DOHH2 (cell line): ENCODE measurements at regions not wholly inside any gene's neighbourhood (a gene's known extent, or its start where the extent isn't known, plus 50 kb on each side); places are given as distances from the start of the nearest gene placed in this dataset.

Experiments
- H3F3A ChIP-seq: fragments of 200-600 bp; sonication (generic), shearing (Covaris generic); 2 replicates; pipeline ENCODE4 v1.6.0; 2016; ENCODE audit warnings: antibody characterized with exemption, mild to moderate bottlenecking; ENCODE audit not compliant: control insufficient read depth, insufficient read depth
- H3K27ac ChIP-seq: fragments of 200-600 bp; sonication (generic); 2 replicates; pipeline ENCODE4 v1.5.1; 2014; ENCODE audit warnings: low read depth, mild to moderate bottlenecking, low read length, moderate library complexity
- H3K27me3 ChIP-seq: fragments of 200-600 bp; sonication (generic); 2 replicates; pipeline ENCODE4 v1.6.1; 2014; ENCODE audit warnings: mild to moderate bottlenecking, low read length, mixed read lengths; ENCODE audit not compliant: control insufficient read depth
- H3K36me3 ChIP-seq: fragments of 200-600 bp; sonication (generic); 2 replicates; pipeline ENCODE4 v1.6.1; 2014; ENCODE audit warnings: mild to moderate bottlenecking, low read length, moderate library complexity, mixed read lengths; ENCODE audit not compliant: control insufficient read depth
- H3K4me1 ChIP-seq: fragments of 200-600 bp; sonication (generic); 2 replicates; pipeline ENCODE4 v1.6.1; 2014; ENCODE audit warnings: mild to moderate bottlenecking, low read length, mixed read lengths; ENCODE audit not compliant: control insufficient read depth
- H3K4me2 ChIP-seq: fragments of 200-600 bp; sonication (generic); 2 replicates; pipeline ENCODE4 v1.6.0; 2014; ENCODE audit warnings: mild to moderate bottlenecking, low read length, moderate library complexity
- H3K4me3 ChIP-seq: fragments of 200-600 bp; sonication (generic); 2 replicates; pipeline ENCODE4 v1.5.1; 2014; ENCODE audit warnings: mild to moderate bottlenecking, low read length, mixed read lengths
- H3K79me2 ChIP-seq: fragments of 200-600 bp; sonication (generic); 2 replicates; pipeline ENCODE4 v1.6.1; 2014; ENCODE audit warnings: mild to moderate bottlenecking, low read length, mixed read lengths; ENCODE audit not compliant: control insufficient read depth
- H3K9me2 ChIP-seq: fragments of 200-600 bp; sonication (generic); replicated peaks from 2 replicates; pipeline ENCODE4 v1.6.1; 2014; ENCODE audit warnings: mild to moderate bottlenecking, low read length, mixed read lengths; ENCODE audit not compliant: control insufficient read depth
- H3K9me3 ChIP-seq: fragments of 200-600 bp; sonication (generic); 2 replicates; pipeline ENCODE4 v1.6.1; 2014; ENCODE audit warnings: antibody characterized with exemption, low read length, mixed read lengths; ENCODE audit not compliant: control insufficient read depth, insufficient read depth
- H4K20me1 ChIP-seq: fragments of 200-600 bp; sonication (generic); 2 replicates; pipeline ENCODE4 v1.6.0; 2014; ENCODE audit warnings: low read depth, mild to moderate bottlenecking, antibody characterized with exemption, low read length, moderate library complexity; ENCODE audit not compliant: control insufficient read depth, insufficient read depth
- EZH2phosphoT487 ChIP-seq: fragments of 200-600 bp; sonication (generic); IDR thresholded peaks from 2 replicates; pipeline ENCODE4 v1.6.1; 2017; ENCODE audit warnings: borderline replicate concordance, mild to moderate bottlenecking, antibody characterized with exemption, low read length, moderate library complexity, mixed read lengths
- TF ChIP-seq, protein P1 (sequence below): fragments of 200-600 bp; sonication (generic); IDR thresholded peaks from one replicate; pipeline ENCODE4 v1.5.1; 2014; ENCODE audit warnings: antibody characterized with exemption, mild to moderate bottlenecking, low read depth, low read length; ENCODE audit not compliant: poor library complexity, severe bottlenecking

DNA sequence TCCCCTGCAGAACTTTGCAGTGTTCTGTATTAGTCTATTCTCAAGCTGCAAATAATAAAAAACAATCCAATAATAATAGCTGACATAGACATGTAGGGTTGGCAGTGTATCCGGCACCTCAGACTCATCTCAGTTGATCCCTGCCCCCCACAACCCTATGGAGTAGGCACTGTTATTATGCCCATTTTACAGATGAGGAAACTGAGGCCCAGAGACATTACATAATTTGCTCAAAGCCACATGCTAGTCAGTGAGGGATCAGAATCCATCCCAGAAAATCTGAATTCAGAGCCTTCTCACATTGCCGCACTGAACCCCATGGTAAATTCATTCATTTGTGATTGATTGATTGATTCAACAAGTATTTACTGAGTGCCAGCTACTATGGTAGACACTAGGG, 226.6 kb upstream of the PWP1 start:
- Histone ChIP-seq H4K20me1 (no peaks in the 10 kb centered on the region), H3K4me3 (no peak overlapping the region), H3K27me3 (no peaks in the 10 kb centered on the region)

DNA sequence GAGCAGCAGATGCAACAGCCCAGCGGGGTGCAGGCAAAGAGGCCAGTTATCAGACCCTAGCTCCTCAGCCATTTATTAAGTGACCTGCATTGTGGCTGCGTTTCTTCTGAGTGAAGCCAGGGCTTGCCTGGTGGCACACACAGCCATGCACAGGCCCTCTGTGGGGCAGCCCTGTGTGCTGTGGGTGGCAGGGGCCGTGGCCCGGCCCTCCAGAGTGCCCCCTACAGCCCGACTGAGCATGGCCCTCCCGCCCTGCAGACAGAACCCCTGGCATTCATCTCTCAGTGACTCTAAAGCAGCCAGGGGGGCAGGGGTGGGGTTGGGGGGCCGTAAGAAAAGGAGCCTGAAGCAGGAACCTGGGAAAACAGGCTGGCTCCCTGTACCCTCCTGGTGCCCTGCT, 226.0 kb upstream of the PWP1 start:
- H3K4me2 ChIP-seq, result no peak overlapping the region
- H3K4me3 ChIP-seq, result no peak overlapping the region
- 0 out of 2 replicates have a peak, but pooled peaks cover 6% of the 10 kb centered on the region for H3K9me3 ChIP-seq
- H3K27me3 ChIP-seq, result no peaks in the 10 kb centered on the region
- H3K27ac ChIP-seq, result no peak overlapping the region
- no peaks in the 10 kb centered on the region for H3K79me2 ChIP-seq
- no peaks in the 10 kb centered on the region for H3F3A ChIP-seq
- no peaks in the 10 kb centered on the region for H3K4me1 ChIP-seq
- H3K9me2 ChIP-seq, result no peaks in the 10 kb centered on the region
- TF ChIP-seq, protein P1, sequence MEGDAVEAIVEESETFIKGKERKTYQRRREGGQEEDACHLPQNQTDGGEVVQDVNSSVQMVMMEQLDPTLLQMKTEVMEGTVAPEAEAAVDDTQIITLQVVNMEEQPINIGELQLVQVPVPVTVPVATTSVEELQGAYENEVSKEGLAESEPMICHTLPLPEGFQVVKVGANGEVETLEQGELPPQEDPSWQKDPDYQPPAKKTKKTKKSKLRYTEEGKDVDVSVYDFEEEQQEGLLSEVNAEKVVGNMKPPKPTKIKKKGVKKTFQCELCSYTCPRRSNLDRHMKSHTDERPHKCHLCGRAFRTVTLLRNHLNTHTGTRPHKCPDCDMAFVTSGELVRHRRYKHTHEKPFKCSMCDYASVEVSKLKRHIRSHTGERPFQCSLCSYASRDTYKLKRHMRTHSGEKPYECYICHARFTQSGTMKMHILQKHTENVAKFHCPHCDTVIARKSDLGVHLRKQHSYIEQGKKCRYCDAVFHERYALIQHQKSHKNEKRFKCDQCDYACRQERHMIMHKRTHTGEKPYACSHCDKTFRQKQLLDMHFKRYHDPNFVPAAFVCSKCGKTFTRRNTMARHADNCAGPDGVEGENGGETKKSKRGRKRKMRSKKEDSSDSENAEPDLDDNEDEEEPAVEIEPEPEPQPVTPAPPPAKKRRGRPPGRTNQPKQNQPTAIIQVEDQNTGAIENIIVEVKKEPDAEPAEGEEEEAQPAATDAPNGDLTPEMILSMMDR, result no peak
- no peaks in the 10 kb centered on the region for H4K20me1 ChIP-seq
- no peaks in the 10 kb centered on the region for H3K36me3 ChIP-seq

More for the DNA sequence above, 226.6 kb upstream of the PWP1 start:
- 0 out of 2 replicates have a peak, but pooled peaks cover 6% of the 10 kb centered on the region for H3K9me3 ChIP-seq
- no peaks in the 10 kb centered on the region for H3K79me2 ChIP-seq
- H3K36me3 ChIP-seq, result no peaks in the 10 kb centered on the region
- H3K27ac ChIP-seq, result no peak overlapping the region
- no peak overlapping the region for H3K4me2 ChIP-seq
- H3K9me2 ChIP-seq, result no peaks in the 10 kb centered on the region
- TF ChIP-seq EZH2phosphoT487, result no peak
- TF ChIP-seq, protein P1, result no peak
- no peaks in the 10 kb centered on the region for H3K4me1 ChIP-seq
- H3F3A ChIP-seq, result no peaks in the 10 kb centered on the region

DNA sequence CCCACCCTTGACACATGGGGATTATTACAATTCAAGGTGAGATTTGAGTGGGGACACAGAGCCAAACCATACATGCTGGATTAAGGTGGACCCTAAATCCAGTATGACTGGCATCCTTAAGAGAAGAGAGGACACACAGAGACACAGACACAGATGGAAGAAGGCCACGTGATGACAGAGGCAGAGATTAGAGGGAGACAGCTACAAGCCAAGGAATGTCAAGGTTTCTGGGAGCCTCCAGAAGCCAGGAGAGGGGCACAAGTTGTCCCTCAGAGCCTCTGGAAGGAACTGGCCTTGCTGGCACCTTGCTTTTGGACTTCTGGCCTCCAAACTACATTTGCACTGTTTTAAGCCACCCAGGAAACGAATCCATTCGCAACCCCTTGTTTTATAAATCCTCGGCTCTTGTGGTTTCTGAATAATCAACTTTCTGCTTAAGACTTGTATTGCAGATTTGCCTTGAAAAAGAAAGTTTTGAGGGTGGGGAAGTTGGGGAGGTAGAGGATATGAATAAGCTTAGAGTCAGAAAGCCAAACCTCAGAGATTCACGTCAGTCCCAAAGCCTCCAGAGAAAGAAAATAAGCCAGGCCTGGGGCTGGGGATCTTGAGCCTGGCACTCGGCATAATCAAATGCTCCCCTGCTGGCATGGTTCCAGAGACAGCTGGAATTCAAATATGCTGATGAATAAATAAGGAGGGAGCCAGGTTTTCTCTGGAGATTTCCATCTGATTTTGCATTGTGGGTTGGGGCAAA, 224.2 kb upstream of the PWP1 start:
- H3K36me3 ChIP-seq, result no peaks in the 10 kb centered on the region
- H3K4me2 ChIP-seq, result no peak overlapping the region
- 0 out of 2 replicates have a peak, but pooled peaks cover 6% of the 10 kb centered on the region for H3K9me3 ChIP-seq
- no peaks in the 10 kb centered on the region for H3F3A ChIP-seq
- no peaks in the 10 kb centered on the region for H3K79me2 ChIP-seq
- no peak for TF ChIP-seq EZH2phosphoT487
- TF ChIP-seq, protein P1, result no peak
- no peaks in the 10 kb centered on the region for H4K20me1 ChIP-seq
- H3K27ac ChIP-seq, result no peak overlapping the region
- H3K4me3 ChIP-seq, result no peak overlapping the region
- H3K4me1 ChIP-seq, result no peaks in the 10 kb centered on the region
- no peaks in the 10 kb centered on the region for H3K27me3 ChIP-seq
- H3K9me2 ChIP-seq, result no peaks in the 10 kb centered on the region
